ENCODE measurements at regions not wholly inside any gene's neighbourhood (a gene's known extent, or its start where the extent isn't known, plus 50 kb on each side); places are given as distances from the start of the nearest gene placed in this dataset.

DNA sequence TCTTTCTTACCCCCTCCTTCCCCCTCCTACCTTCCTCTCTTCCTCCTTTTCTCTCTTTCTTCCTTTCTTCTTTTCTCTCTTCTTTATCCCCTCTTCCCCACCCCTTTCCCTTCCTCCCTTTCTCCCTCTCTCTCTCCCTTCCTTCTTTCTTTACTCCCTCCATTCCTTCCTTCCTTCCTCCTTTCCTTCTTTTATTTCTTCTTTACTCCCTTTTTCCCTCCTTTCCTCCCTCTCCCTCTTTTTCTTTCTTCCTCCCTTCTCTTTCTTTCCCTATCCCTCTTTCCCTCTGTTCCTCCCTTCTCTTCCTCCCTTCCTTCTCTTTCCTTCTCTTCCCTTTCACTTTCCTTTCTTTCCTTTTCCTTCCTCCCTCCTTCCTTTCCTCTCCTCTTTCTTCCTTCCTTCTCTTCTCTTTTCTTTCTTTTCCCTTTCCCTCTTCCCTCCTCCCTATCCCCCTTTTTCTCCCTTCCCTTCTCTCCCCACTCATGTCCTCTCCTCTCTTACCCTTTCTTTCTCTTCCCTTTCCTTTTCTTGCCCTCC is 302.3 kb upstream of the TBX3 start:
- FAIRE-seq (no peak), DNase-seq (ENCODE audit: low read depth, low spot score) (no peak)
- Histone ChIP-seq H3K9me1 (replicated peaks; ENCODE audit: control insufficient read depth, extremely low read depth, insufficient read depth, low read length) (no peaks in the 10 kb centered on the region), H4K20me1 (replicated peaks; ENCODE audit: control insufficient read depth, extremely low read depth, insufficient read depth, low read length) (no peaks in the 10 kb centered on the region), H3K4me2 (ENCODE audit: insufficient read depth, low read length) (no peak overlapping the region), H3K9ac (replicated peaks; ENCODE audit: extremely low read depth, insufficient read depth, low read length) (no peak overlapping the region), H3K79me2 (ENCODE audit: control insufficient read depth, insufficient read depth, low read length) (no peaks in the 10 kb centered on the region), H2AFZ (ENCODE audit: low read depth, low read length) (no peak overlapping the region), H3K9me3 (replicated peaks; ENCODE audit: control insufficient read depth, insufficient read depth, low read length) (peaks cover 3% of the 10 kb centered on the region), H3K27ac (ENCODE audit: insufficient read depth, low read depth, low read length) (no peak overlapping the region), H3K36me3 (ENCODE audit: control insufficient read depth in 2 of 2, extremely low read depth in 1 of 2, insufficient read depth in 2 of 2, low read length in 2 of 2) (no peaks in the 10 kb centered on the region), H3K27me3 (ENCODE audit: control insufficient read depth in 2 of 2, insufficient read depth in 2 of 2, low read length in 2 of 2) (no peaks in the 10 kb centered on the region), H3K4me3 (replicated peaks in 1 of 3; ENCODE audit: insufficient read depth in 1 of 3, low read depth in 1 of 3, low read length in 3 of 3) (no peak overlapping the region), H3K4me1 (ENCODE audit: control insufficient read depth, extremely low read depth, insufficient read depth, low read length) (no peaks in the 10 kb centered on the region)
- ChIA-PET CTCF (no interaction called here), POLR2A (no interaction called here)
- TF ChIP-seq, protein P1, sequence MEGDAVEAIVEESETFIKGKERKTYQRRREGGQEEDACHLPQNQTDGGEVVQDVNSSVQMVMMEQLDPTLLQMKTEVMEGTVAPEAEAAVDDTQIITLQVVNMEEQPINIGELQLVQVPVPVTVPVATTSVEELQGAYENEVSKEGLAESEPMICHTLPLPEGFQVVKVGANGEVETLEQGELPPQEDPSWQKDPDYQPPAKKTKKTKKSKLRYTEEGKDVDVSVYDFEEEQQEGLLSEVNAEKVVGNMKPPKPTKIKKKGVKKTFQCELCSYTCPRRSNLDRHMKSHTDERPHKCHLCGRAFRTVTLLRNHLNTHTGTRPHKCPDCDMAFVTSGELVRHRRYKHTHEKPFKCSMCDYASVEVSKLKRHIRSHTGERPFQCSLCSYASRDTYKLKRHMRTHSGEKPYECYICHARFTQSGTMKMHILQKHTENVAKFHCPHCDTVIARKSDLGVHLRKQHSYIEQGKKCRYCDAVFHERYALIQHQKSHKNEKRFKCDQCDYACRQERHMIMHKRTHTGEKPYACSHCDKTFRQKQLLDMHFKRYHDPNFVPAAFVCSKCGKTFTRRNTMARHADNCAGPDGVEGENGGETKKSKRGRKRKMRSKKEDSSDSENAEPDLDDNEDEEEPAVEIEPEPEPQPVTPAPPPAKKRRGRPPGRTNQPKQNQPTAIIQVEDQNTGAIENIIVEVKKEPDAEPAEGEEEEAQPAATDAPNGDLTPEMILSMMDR (IDR thresholded peaks at IDR 0.05; ENCODE audit: extremely low read depth in 1 of 2, insufficient read depth in 1 of 2, low read depth in 1 of 2, low read length in 2 of 2): no peak
- TF ChIP-seq POLR2AphosphoS5 (IDR thresholded peaks at IDR 0.05; ENCODE audit: insufficient read depth, low read depth, low read length) (no peak), POLR2A (IDR thresholded peaks at IDR 0.05; ENCODE audit: low read depth, low read length) (no peak), FOS (IDR thresholded peaks at IDR 0.05; ENCODE audit: borderline replicate concordance, insufficient read depth, low read length) (no peak)
- intact Hi-C loops (cut with micrococcal nuclease) (no loop called here), dilution Hi-C loops (cut with MboI; ENCODE audit: extremely low pct_ligation_motif_present, low sequenced_read_pairs) (no loop called here)
- BruUV-seq (replicated peaks): no TSS peak

GRCh38 chr12:114984634-114985061 is 300.7 kb upstream of the TBX3 start:
- BruUV-seq (replicated peaks): no TSS peak

More at GRCh38 chr12:114984634-114985061, 300.7 kb upstream of the TBX3 start:
- dilution Hi-C loops (cut with MboI; ENCODE audit: extremely low pct_ligation_motif_present, low sequenced_read_pairs): no loop called here
- intact Hi-C loops (cut with micrococcal nuclease): no loop called here
- no peaks in the 10 kb centered on the region for H3K4me1 ChIP-seq (ENCODE audit: control insufficient read depth, extremely low read depth, insufficient read depth, low read length)
- H3K9me3 ChIP-seq (replicated peaks; ENCODE audit: control insufficient read depth, insufficient read depth, low read length): no peaks in the 10 kb centered on the region
- ChIA-PET CTCF (interaction anchor here (0.6 kb wide), 1 partner anchor 45 kb away, joined by 3 read pairs; no protein-coding TSS in a partner anchor), POLR2A (no interaction called here)
- no peaks in the 10 kb centered on the region for H3K36me3 ChIP-seq (ENCODE audit: control insufficient read depth in 2 of 2, extremely low read depth in 1 of 2, insufficient read depth in 2 of 2, low read length in 2 of 2)
- H3K9me1 ChIP-seq (replicated peaks; ENCODE audit: control insufficient read depth, extremely low read depth, insufficient read depth, low read length): no peaks in the 10 kb centered on the region
- H4K20me1 ChIP-seq (replicated peaks; ENCODE audit: control insufficient read depth, extremely low read depth, insufficient read depth, low read length): no peaks in the 10 kb centered on the region
- H2AFZ ChIP-seq (ENCODE audit: low read depth, low read length): no peak overlapping the region
- H3K4me2 ChIP-seq (ENCODE audit: insufficient read depth, low read length): no peak overlapping the region
- H3K4me3 ChIP-seq (replicated peaks in 1 of 3; ENCODE audit: insufficient read depth in 1 of 3, low read depth in 1 of 3, low read length in 3 of 3): no peak overlapping the region
- no peak for DNase-seq (ENCODE audit: low read depth, low spot score)
- H3K27me3 ChIP-seq (ENCODE audit: control insufficient read depth in 2 of 2, insufficient read depth in 2 of 2, low read length in 2 of 2): no peaks in the 10 kb centered on the region
- H3K9ac ChIP-seq (replicated peaks; ENCODE audit: extremely low read depth, insufficient read depth, low read length): no peak overlapping the region
- no peak for TF ChIP-seq JUN (IDR thresholded peaks at IDR 0.05; ENCODE audit: borderline replicate concordance, insufficient read depth, insufficient read length, low read depth)
- TF ChIP-seq EZH2 (IDR thresholded peaks at IDR 0.05; ENCODE audit: borderline replicate concordance, low read depth, low read length, severe bottlenecking): no peak
- TF ChIP-seq, protein P1 (IDR thresholded peaks at IDR 0.05; ENCODE audit: extremely low read depth in 1 of 2, insufficient read depth in 1 of 2, low read depth in 1 of 2, low read length in 2 of 2): no peak
- TF ChIP-seq MAX (IDR thresholded peaks at IDR 0.05; ENCODE audit: insufficient read depth, insufficient read length): no peak
- no peak for TF ChIP-seq POLR2AphosphoS5 (IDR thresholded peaks at IDR 0.05; ENCODE audit: insufficient read depth, low read depth, low read length)
- TF ChIP-seq FOS (IDR thresholded peaks at IDR 0.05; ENCODE audit: borderline replicate concordance, insufficient read depth, low read length): no peak
- TF ChIP-seq POLR2A (IDR thresholded peaks at IDR 0.05; ENCODE audit: low read depth, low read length): no peak
- H3K79me2 ChIP-seq (ENCODE audit: control insufficient read depth, insufficient read depth, low read length): no peaks in the 10 kb centered on the region
- no peak for FAIRE-seq
- no peak overlapping the region for H3K27ac ChIP-seq (ENCODE audit: insufficient read depth, low read depth, low read length)

All from endothelial cell of umbilical vein (primary cell).